Prostate gland (tissue), 2 donors: ENCODE measurements at regions not wholly inside any gene's neighbourhood (a gene's known extent, or its start where the extent isn't known, plus 50 kb on each side); places are given as distances from the start of the nearest gene placed in this dataset.

Source experiments
- DNase-seq: peaks from one replicate; pipeline ENCODE4 v3.0.0-alpha.2; 2019; ENCODE audit warnings: low spot score
- H3K27ac ChIP-seq, 2 donors: fragments of 200-600 bp; sonication (generic); 2 replicates each; pipeline ENCODE4 v1.5.1; 2017 to 2019
- H3K27me3 ChIP-seq: fragments of 200-600 bp; sonication (generic); replicated peaks from 2 replicates; pipeline ENCODE4 v1.5.1; 2019; ENCODE audit not compliant: insufficient read depth
- H3K36me3 ChIP-seq, 2 donors: fragments of 200-600 bp; sonication (generic); 1 replicate in 1 of 2; 2 replicates in 1 of 2; pipeline versions ENCODE4 v1.5.1 to v1.8.1; 2017 to 2019
- H3K4me1 ChIP-seq: fragments of 200-600 bp; sonication (generic); replicated peaks from 2 replicates; pipeline ENCODE4 v1.5.1; 2019
- H3K4me3 ChIP-seq, 2 donors: fragments of 200-600 bp; sonication (generic); 2 replicates each; pipeline ENCODE4 v1.5.1; 2017 to 2019
- H3K9me3 ChIP-seq: fragments of 200-600 bp; sonication (generic); 2 replicates; pipeline ENCODE4 v1.5.1; 2017
- POLR2A ChIP-seq: fragments of 450-650 bp; IDR thresholded peaks from one replicate; pipeline ENCODE4 v1.6.1; 2016; ENCODE audit warnings: antibody characterized with exemption, mild to moderate bottlenecking
- POLR2AphosphoS5 ChIP-seq: sonication (generic); formaldehyde crosslinking; IDR thresholded peaks from one replicate; pipeline ENCODE4 v1.6.1; 2017; ENCODE audit warnings: antibody characterized with exemption
- WGBS: methylation state at CpG from one replicate; pipeline ENCODE4 v1.1.5; 2018; 5-methylcytosine and 5-hydroxymethylcytosine counted together
- intact Hi-C: fragments of 100-400 bp; cut with DNase I; formaldehyde crosslinking; loops from one replicate; pipeline ENCODE4 v1.14.2; 2022
- TF ChIP-seq, protein P1 (sequence below), 4 experiments: fragments of 200-600 bp in 2 of 4; fragments of 450-650 bp in 2 of 4; sonication (generic) in 2 of 4; IDR thresholded peaks; 1 replicate in 3 of 4; 2 replicates in 1 of 4; pipeline ENCODE4 v1.5.1; 2016 to 2019; ENCODE audit warnings: antibody characterized with exemption in 4 of 4, mild to moderate bottlenecking in 2 of 4, moderate library complexity in 2 of 4

- TF ChIP-seq, protein P1, sequence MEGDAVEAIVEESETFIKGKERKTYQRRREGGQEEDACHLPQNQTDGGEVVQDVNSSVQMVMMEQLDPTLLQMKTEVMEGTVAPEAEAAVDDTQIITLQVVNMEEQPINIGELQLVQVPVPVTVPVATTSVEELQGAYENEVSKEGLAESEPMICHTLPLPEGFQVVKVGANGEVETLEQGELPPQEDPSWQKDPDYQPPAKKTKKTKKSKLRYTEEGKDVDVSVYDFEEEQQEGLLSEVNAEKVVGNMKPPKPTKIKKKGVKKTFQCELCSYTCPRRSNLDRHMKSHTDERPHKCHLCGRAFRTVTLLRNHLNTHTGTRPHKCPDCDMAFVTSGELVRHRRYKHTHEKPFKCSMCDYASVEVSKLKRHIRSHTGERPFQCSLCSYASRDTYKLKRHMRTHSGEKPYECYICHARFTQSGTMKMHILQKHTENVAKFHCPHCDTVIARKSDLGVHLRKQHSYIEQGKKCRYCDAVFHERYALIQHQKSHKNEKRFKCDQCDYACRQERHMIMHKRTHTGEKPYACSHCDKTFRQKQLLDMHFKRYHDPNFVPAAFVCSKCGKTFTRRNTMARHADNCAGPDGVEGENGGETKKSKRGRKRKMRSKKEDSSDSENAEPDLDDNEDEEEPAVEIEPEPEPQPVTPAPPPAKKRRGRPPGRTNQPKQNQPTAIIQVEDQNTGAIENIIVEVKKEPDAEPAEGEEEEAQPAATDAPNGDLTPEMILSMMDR (IDR thresholded peaks at IDR 0.05), result no peak
- TF ChIP-seq POLR2A (no peak), POLR2AphosphoS5 (no peak)
- no peak overlapping the region for H3K27ac ChIP-seq
- no peak overlapping the region for H3K4me3 ChIP-seq
- no peaks in the 10 kb centered on the region for H3K4me1 ChIP-seq
- H3K36me3 ChIP-seq, result no peaks in the 10 kb centered on the region
- no peak for DNase-seq
- intact Hi-C loops, result no loop called here
- no peaks in the 10 kb centered on the region for H3K9me3 ChIP-seq
- no peaks in the 10 kb centered on the region for H3K27me3 ChIP-seq
Measured at GRCh38 chr1:190649553-190649952, 171.9 kb upstream of the BRINP3 start.

GRCh38 chr1:190658907-190659306 lies 181.2 kb upstream of the BRINP3 start:
- no peaks in the 10 kb centered on the region for H3K9me3 ChIP-seq
- intact Hi-C loops, result no loop called here
- DNase-seq, result no peak
- no peaks in the 10 kb centered on the region for H3K4me1 ChIP-seq
- H3K27ac ChIP-seq, result no peak overlapping the region
- H3K4me3 ChIP-seq, result no peak overlapping the region
- H3K27me3 ChIP-seq, result no peaks in the 10 kb centered on the region
- TF ChIP-seq, protein P1 (IDR thresholded peaks at IDR 0.05), result no peak
- TF ChIP-seq POLR2AphosphoS5 (no peak), POLR2A (no peak)
- no peaks in the 10 kb centered on the region for H3K36me3 ChIP-seq
- 75% methylated on average over 2 of the region's 2 CpGs for WGBS

DNA sequence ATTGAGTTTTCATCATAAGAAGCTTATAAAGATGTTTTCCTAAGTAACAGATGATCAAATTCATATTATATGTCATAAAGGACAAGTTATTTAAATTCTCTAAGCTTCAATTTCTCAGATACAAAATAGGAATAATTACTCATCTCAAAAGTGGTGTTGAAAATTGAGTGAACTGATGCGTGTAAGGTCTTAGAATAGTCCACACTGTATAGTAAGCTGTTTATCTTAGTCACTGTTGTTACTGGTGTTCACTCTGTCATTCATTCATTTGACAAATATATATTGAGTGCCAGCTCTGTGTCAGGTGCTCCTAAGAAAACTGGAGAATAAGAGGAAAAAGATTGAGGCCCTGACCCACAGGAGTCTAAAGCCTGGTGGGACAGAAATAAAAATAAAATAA lies 186.3 kb upstream of the BRINP3 start:
- no peak for TF ChIP-seq POLR2AphosphoS5
- TF ChIP-seq, protein P1 (IDR thresholded peaks at IDR 0.05), result no peak
- no peak for TF ChIP-seq POLR2A
- H3K27me3 ChIP-seq, result no peaks in the 10 kb centered on the region
- no peaks in the 10 kb centered on the region for H3K36me3 ChIP-seq
- no peaks in the 10 kb centered on the region for H3K9me3 ChIP-seq
- intact Hi-C loops, result no loop called here
- DNase-seq, result no peak
- no peaks in the 10 kb centered on the region for H3K4me1 ChIP-seq
- no peak overlapping the region for H3K27ac ChIP-seq
- 95% methylated on average over 1 of the region's 1 CpG for WGBS
- no peak overlapping the region for H3K4me3 ChIP-seq

DNA sequence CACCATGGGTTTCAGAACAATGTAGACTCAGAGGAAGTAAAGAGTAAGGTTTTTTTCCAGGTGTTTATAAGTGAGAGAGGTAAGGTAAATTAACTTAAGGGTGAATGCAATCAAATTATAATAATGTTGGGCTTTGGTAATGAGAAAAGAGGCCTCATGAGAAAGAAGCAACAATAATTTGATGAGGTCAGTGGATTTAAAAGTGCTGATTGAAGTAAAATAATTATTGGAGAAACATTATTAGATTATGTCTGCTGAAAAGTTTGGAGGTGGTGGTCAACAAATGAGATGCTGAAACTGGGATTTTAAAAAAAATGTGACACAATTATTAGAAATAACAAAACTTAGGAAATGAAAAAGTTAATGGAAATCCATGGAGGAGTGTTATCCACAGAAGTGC lies 187.4 kb upstream of the BRINP3 start:
- Histone ChIP-seq H3K36me3 (no peaks in the 10 kb centered on the region), H3K4me1 (no peaks in the 10 kb centered on the region), H3K4me3 (no peak overlapping the region), H3K27me3 (no peaks in the 10 kb centered on the region), H3K9me3 (no peaks in the 10 kb centered on the region), H3K27ac (no peak overlapping the region)
- no peak for DNase-seq
- intact Hi-C loops, result no loop called here
- no peak for TF ChIP-seq POLR2AphosphoS5
- TF ChIP-seq, protein P1 (IDR thresholded peaks at IDR 0.05), result no peak
- TF ChIP-seq POLR2A, result no peak

- H3K9me3 ChIP-seq, result no peaks in the 10 kb centered on the region
- no peak overlapping the region for H3K4me3 ChIP-seq
- no peaks in the 10 kb centered on the region for H3K36me3 ChIP-seq
- intact Hi-C loops, result no loop called here
- no peak overlapping the region for H3K27ac ChIP-seq
- no peak for DNase-seq
- H3K4me1 ChIP-seq, result no peaks in the 10 kb centered on the region
- H3K27me3 ChIP-seq, result no peaks in the 10 kb centered on the region
- TF ChIP-seq, protein P1 (IDR thresholded peaks at IDR 0.05), result no peak
- no peak for TF ChIP-seq POLR2AphosphoS5
- TF ChIP-seq POLR2A, result no peak
Measured at GRCh38 chr1:190667914-190668313, 190.2 kb upstream of the BRINP3 start.
